Endothelial cell of umbilical vein (primary cell): ENCODE measurements at regions not wholly inside any gene's neighbourhood (a gene's known extent, or its start where the extent isn't known, plus 50 kb on each side); places are given as distances from the start of the nearest gene placed in this dataset.

ENCODE experiments used
- BruUV-seq: library from RNA; stranded (reverse); fragments of 400-500 nt; replicated peaks from 2 replicates; lab custom pipeline; 2021; lab: Mats Ljungman, UMichigan
- CTCF ChIA-PET: fragments of 300-600, 350-600 bp; sonication (Branson Sonifier 250); formaldehyde crosslinking; loops from one replicate; lab custom pipeline; 2021; ENCODE audit warnings: antibody characterized with exemption, inconsistent platforms; lab: Charles Lee
- POLR2A ChIA-PET: fragments of 300-600, 350-600 bp; sonication (Branson Sonifier 250); formaldehyde crosslinking; loops from one replicate; lab custom pipeline; 2021; ENCODE audit warnings: antibody characterized with exemption, inconsistent platforms; lab: Charles Lee
- DNase-seq: peaks from one replicate; pipeline ENCODE4 v3.0.0-alpha.2; 2011; ENCODE audit warnings: low read depth, low spot score
- FAIRE-seq: peaks from 2 replicates; lab custom pipeline; 2011; peaks lifted over from hg19 to GRCh38; lab: Jason Lieb, UNC
- H2AFZ ChIP-seq: 2 replicates; pipeline ENCODE4 v1.6.0; 2012; ENCODE audit warnings: low read depth, low read length, control low read depth, inconsistent platforms
- H3K27ac ChIP-seq: 2 replicates; pipeline ENCODE4 v1.5.1; 2011; ENCODE audit warnings: low read depth, mild to moderate bottlenecking, control low read depth, low read length, moderate library complexity; ENCODE audit not compliant: insufficient read depth
- H3K27me3 ChIP-seq, 2 experiments: 2 replicates each; pipeline versions ENCODE4 v1.6.0 to v1.6.1; 2011; ENCODE audit warnings: low read length in 2 of 2, mixed read lengths in 1 of 2; ENCODE audit not compliant: control insufficient read depth in 2 of 2, insufficient read depth in 2 of 2
- H3K36me3 ChIP-seq, 2 experiments: 2 replicates in 1 of 2; 3 replicates in 1 of 2; pipeline ENCODE4 v1.5.1; 2011; ENCODE audit warnings: low read length in 2 of 2, mild to moderate bottlenecking in 1 of 2, moderate library complexity in 1 of 2; ENCODE audit not compliant: control insufficient read depth in 2 of 2, insufficient read depth in 2 of 2; ENCODE audit errors: extremely low read depth in 1 of 2
- H3K4me1 ChIP-seq: 3 replicates; pipeline ENCODE4 v1.5.1; 2011; ENCODE audit warnings: mild to moderate bottlenecking, low read length; ENCODE audit not compliant: control insufficient read depth, insufficient read depth; ENCODE audit errors: extremely low read depth
- H3K4me2 ChIP-seq: 2 replicates; pipeline ENCODE4 v1.6.1; 2011; ENCODE audit warnings: low read length, control low read depth, mixed read lengths; ENCODE audit not compliant: insufficient read depth
- H3K4me3 ChIP-seq, 3 experiments: fragments of 200-600 bp in 1 of 3; sonication (generic), shearing (Covaris generic) in 1 of 3; replicated peaks in 1 of 3; 2 replicates each; pipeline ENCODE4 v1.5.1; 2011 to 2016; ENCODE audit warnings: control low read depth in 3 of 3, low read length in 3 of 3, mild to moderate bottlenecking in 2 of 3, inconsistent platforms in 1 of 3, low read depth in 1 of 3, moderate library complexity in 1 of 3; ENCODE audit not compliant: insufficient read depth in 1 of 3
- H3K79me2 ChIP-seq: 2 replicates; pipeline ENCODE4 v1.6.0; 2012; ENCODE audit warnings: low read length, inconsistent platforms; ENCODE audit not compliant: control insufficient read depth, insufficient read depth
- H3K9ac ChIP-seq: replicated peaks from 2 replicates; pipeline ENCODE3; 2011; ENCODE audit warnings: low read length, control low read depth; ENCODE audit not compliant: insufficient read depth; ENCODE audit errors: extremely low read depth
- H3K9me1 ChIP-seq: replicated peaks from 3 replicates; pipeline ENCODE4 v1.6.0; 2011; ENCODE audit warnings: mild to moderate bottlenecking, low read length; ENCODE audit not compliant: control insufficient read depth, insufficient read depth; ENCODE audit errors: extremely low read depth
- H3K9me3 ChIP-seq: replicated peaks from 2 replicates; pipeline ENCODE4 v1.5.1; 2012; ENCODE audit warnings: low read length, inconsistent platforms; ENCODE audit not compliant: control insufficient read depth, insufficient read depth
- H4K20me1 ChIP-seq: replicated peaks from 2 replicates; pipeline ENCODE3; 2011; ENCODE audit warnings: mild to moderate bottlenecking, low read length; ENCODE audit not compliant: control insufficient read depth, insufficient read depth; ENCODE audit errors: extremely low read depth
- CTCF ChIP-seq, 2 donors: IDR thresholded peaks; 1 replicate in 1 of 2; 2 replicates in 1 of 2; pipeline ENCODE4 v1.5.1; 2011; ENCODE audit warnings: low read length in 2 of 2, mild to moderate bottlenecking in 2 of 2, moderate library complexity in 2 of 2, control low read depth in 1 of 2, inconsistent platforms in 1 of 2, low read depth in 1 of 2; ENCODE audit not compliant: insufficient read depth in 1 of 2; ENCODE audit errors: extremely low read depth in 1 of 2
- EZH2 ChIP-seq: IDR thresholded peaks from 2 replicates; pipeline ENCODE4 v1.6.1; 2012; ENCODE audit warnings: borderline replicate concordance, low read depth, mild to moderate bottlenecking, moderate library complexity, low read length, inconsistent platforms; ENCODE audit not compliant: severe bottlenecking
- FOS ChIP-seq: IDR thresholded peaks from 2 replicates; pipeline ENCODE4 v1.6.1; 2011; ENCODE audit warnings: mild to moderate bottlenecking, low read length, moderate library complexity, borderline replicate concordance; ENCODE audit not compliant: insufficient read depth
- GATA2 ChIP-seq: IDR thresholded peaks from 2 replicates; pipeline ENCODE4 v1.7.0; 2011; ENCODE audit warnings: low read depth, mild to moderate bottlenecking, moderate library complexity, mixed read lengths, low read length; ENCODE audit not compliant: insufficient read length, insufficient read depth
- JUN ChIP-seq: IDR thresholded peaks from 2 replicates; pipeline ENCODE4 v1.6.1; 2011; ENCODE audit warnings: borderline replicate concordance, low read depth; ENCODE audit not compliant: insufficient read length, insufficient read depth
- MAX ChIP-seq: IDR thresholded peaks from 2 replicates; pipeline ENCODE4 v1.6.1; 2011; ENCODE audit not compliant: insufficient read depth, insufficient read length
- MYC ChIP-seq: IDR thresholded peaks from one replicate; pipeline ENCODE4 v1.6.1; 2011; ENCODE audit warnings: mild to moderate bottlenecking, low read depth, low read length
- POLR2A ChIP-seq: IDR thresholded peaks from 2 replicates; pipeline ENCODE4 v1.6.1; 2012; ENCODE audit warnings: low read depth, mild to moderate bottlenecking, control low read depth, low read length
- POLR2AphosphoS5 ChIP-seq: IDR thresholded peaks from 2 replicates; pipeline ENCODE4 v1.6.1; 2012; ENCODE audit warnings: low read depth, mild to moderate bottlenecking, control low read depth, low read length, moderate library complexity; ENCODE audit not compliant: insufficient read depth
- dilution Hi-C: fragments of 300-500 bp; cut with MboI; formaldehyde crosslinking; loops from one replicate; pipeline ENCODE4 v1.15.0; 2019; ENCODE audit warnings: low sequenced_read_pairs; ENCODE audit not compliant: extremely low pct_ligation_motif_present
- intact Hi-C: fragments of 100-400 bp; cut with micrococcal nuclease; formaldehyde crosslinking; loops from one replicate; pipeline ENCODE4 v1.10.0; 2022

- Histone ChIP-seq H3K36me3 (no peaks in the 10 kb centered on the region), H3K9ac (no peak overlapping the region), H3K4me2 (no peak overlapping the region), H3K79me2 (no peaks in the 10 kb centered on the region), H3K9me1 (no peaks in the 10 kb centered on the region), H2AFZ (no peak overlapping the region), H3K4me1 (no peaks in the 10 kb centered on the region), H3K27ac (no peak overlapping the region), H3K27me3 (no peaks in the 10 kb centered on the region), H3K4me3 (no peak overlapping the region), H3K9me3 (no peaks in the 10 kb centered on the region), H4K20me1 (no peaks in the 10 kb centered on the region)
- FAIRE-seq (no peak), DNase-seq (no peak)
- no peak for TF ChIP-seq MYC
- TF ChIP-seq MAX, result no peak
- no peak for TF ChIP-seq GATA2
- TF ChIP-seq JUN, result no peak
- TF ChIP-seq POLR2AphosphoS5, result no peak
- TF ChIP-seq CTCF (IDR thresholded peaks at IDR 0.05; ENCODE audit: extremely low read depth in 1 of 2, insufficient read depth in 1 of 2, low read depth in 1 of 2, low read length in 2 of 2), result no peak
- TF ChIP-seq EZH2, result no peak
- TF ChIP-seq FOS, result no peak
- no peak for TF ChIP-seq POLR2A
- ChIA-PET POLR2A (no interaction called here), CTCF (no interaction called here)
- intact Hi-C loops (no loop called here), dilution Hi-C loops (no loop called here)
- no TSS peak for BruUV-seq
Measured at GRCh38 chr6:145277358-145278086, 457.8 kb downstream of the EPM2A start.
